ENCODE measurements at regions not wholly inside any gene's neighbourhood (a gene's known extent, or its start where the extent isn't known, plus 50 kb on each side); places are given as distances from the start of the nearest gene placed in this dataset.

DNA sequence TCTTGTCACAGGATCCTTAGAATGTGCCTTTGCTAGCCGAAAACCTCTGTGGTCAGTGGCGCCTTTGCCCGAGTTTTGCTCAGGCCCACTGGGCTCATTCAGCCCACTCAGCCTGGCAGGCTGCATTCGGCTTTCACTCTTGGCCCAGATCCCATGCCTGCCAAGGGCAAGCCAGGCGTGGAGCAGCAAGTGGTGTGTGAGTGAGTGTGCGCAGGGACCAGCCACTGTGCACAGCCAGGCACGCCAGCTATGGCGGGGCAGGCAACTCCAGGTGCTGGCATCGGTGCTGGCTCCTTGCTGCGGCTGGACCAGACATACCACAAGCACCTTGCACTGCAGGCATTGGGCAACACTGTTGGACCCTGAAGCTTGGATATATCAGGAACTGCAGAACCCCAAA lies 1145.1 kb upstream of the NCAM2 start:
- no peak overlapping the region for H3K4me3 ChIP-seq
- DNase-seq (ENCODE audit: low spot score) (no peak), ATAC-seq (ENCODE audit: insufficient number of reproducible peaks, low FRiP score, low read depth) (no peak)

DNA sequence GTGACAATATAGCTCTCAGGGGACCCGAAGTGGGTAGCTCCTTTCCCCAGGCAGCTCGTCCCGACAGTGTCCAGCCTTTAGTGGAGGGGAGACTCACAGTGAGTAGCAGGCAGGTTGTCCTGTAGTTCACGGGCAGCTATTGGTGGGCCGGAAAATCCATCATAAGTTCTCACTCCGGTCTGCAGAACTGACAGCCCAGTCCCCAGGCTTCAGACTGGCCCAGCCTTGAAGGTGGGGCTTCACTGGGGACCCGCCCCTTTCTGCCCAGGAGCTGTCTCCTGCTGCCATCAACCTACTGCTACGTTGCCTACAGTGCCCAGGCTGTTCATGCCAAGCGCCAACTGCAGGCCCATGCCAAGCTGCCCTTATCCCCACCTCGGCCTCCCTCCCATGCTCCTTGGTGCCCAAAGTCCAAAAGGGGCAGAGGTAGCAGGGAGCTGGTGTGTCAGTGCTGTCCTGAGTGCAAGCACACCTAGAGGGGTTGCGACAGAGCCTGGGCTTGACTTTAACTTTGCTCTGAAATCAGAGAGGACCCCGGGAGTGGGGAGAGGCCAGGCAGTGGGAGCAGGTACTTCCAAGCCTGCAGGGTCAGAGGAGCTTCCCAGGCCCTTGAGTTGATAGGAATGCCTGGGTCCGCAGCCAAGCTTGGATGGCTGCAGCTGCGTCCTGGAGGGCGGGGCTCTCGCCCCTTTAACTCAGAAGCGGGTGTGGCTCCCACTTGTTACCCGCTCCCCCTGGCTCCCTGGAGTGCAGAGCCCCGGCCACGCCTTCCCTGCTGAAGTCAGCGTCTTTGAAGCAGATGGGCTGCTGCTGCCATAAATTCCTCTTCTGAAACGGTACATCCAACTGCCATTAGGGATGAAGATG lies 1144.3 kb upstream of the NCAM2 start:
- Histone ChIP-seq H3K27me3 (replicated peaks; ENCODE audit: insufficient read depth) (no peaks in the 10 kb centered on the region), H3K36me3 (no peaks in the 10 kb centered on the region), H3K9me3 (no peaks in the 10 kb centered on the region), H3K27ac (no peak overlapping the region), H3K4me1 (ENCODE audit: control insufficient read depth in 1 of 2, low read depth in 2 of 2) (no peaks in the 10 kb centered on the region), H3K4me3 (no peak overlapping the region)
- DNase-seq (ENCODE audit: low spot score) = no peak
- TF ChIP-seq CTCF (IDR thresholded peaks at IDR 0.05) = no peak
- no peak for ATAC-seq (ENCODE audit: insufficient number of reproducible peaks, low FRiP score, low read depth)

More for the DNA sequence above, 1145.1 kb upstream of the NCAM2 start:
- no peaks in the 10 kb centered on the region for H3K9me3 ChIP-seq
- no peak for TF ChIP-seq CTCF (IDR thresholded peaks at IDR 0.05)
- no peaks in the 10 kb centered on the region for H3K4me1 ChIP-seq (ENCODE audit: control insufficient read depth in 1 of 2, low read depth in 2 of 2)
- H3K27ac ChIP-seq = no peak overlapping the region
- no peaks in the 10 kb centered on the region for H3K36me3 ChIP-seq
- H3K27me3 ChIP-seq (replicated peaks; ENCODE audit: insufficient read depth) = no peaks in the 10 kb centered on the region

GRCh38 chr21:19855522-19855921 lies 1142.7 kb upstream of the NCAM2 start:
- no peaks in the 10 kb centered on the region for H3K27me3 ChIP-seq (replicated peaks; ENCODE audit: insufficient read depth)
- DNase-seq (ENCODE audit: low spot score) = no peak

GRCh38 chr21:19864476-19864875 lies 1133.7 kb upstream of the NCAM2 start:
- Histone ChIP-seq H3K9me3 (no peaks in the 10 kb centered on the region), H3K27me3 (replicated peaks; ENCODE audit: insufficient read depth) (no peaks in the 10 kb centered on the region), H3K27ac (no peak overlapping the region), H3K36me3 (no peaks in the 10 kb centered on the region), H3K4me3 (no peak overlapping the region), H3K4me1 (ENCODE audit: control insufficient read depth in 1 of 2, low read depth in 2 of 2) (no peaks in the 10 kb centered on the region)
- ATAC-seq (ENCODE audit: insufficient number of reproducible peaks, low FRiP score, low read depth) (no peak), DNase-seq (ENCODE audit: low spot score) (no peak)
- no peak for TF ChIP-seq CTCF (IDR thresholded peaks at IDR 0.05)

More at GRCh38 chr21:19855522-19855921, 1142.7 kb upstream of the NCAM2 start:
- no peaks in the 10 kb centered on the region for H3K9me3 ChIP-seq
- ATAC-seq (ENCODE audit: insufficient number of reproducible peaks, low FRiP score, low read depth) = no peak
- no peak for TF ChIP-seq CTCF (IDR thresholded peaks at IDR 0.05)
- H3K4me3 ChIP-seq = no peak overlapping the region
- H3K27ac ChIP-seq = no peak overlapping the region
- H3K4me1 ChIP-seq (ENCODE audit: control insufficient read depth in 1 of 2, low read depth in 2 of 2) = no peaks in the 10 kb centered on the region
- H3K36me3 ChIP-seq = no peaks in the 10 kb centered on the region

DNA sequence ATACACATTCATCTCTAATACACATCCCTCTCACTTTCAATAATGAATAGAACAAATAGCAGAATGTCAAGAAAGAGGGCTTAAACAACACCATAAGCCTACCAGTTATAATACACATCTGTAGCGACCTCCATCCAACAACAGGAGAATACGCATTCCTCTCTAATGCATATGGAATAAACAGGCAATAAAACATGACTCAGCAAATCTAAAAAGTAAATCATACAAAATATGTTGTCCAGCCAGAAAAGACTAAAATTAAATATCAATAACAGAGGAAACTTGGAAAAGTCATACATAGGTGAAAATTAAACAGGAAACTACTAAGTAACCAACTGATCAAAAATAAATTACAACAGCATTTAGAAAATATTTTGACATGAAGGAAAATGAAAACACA lies 1127.5 kb upstream of the NCAM2 start:
- H3K9me3 ChIP-seq = no peaks in the 10 kb centered on the region
- H3K4me3 ChIP-seq = no peak overlapping the region
- no peak for DNase-seq (ENCODE audit: low spot score)
- no peak overlapping the region for H3K27ac ChIP-seq
- no peak for ATAC-seq (ENCODE audit: insufficient number of reproducible peaks, low FRiP score, low read depth)
- no peaks in the 10 kb centered on the region for H3K36me3 ChIP-seq
- H3K4me1 ChIP-seq (ENCODE audit: control insufficient read depth in 1 of 2, low read depth in 2 of 2) = no peaks in the 10 kb centered on the region
- TF ChIP-seq CTCF (IDR thresholded peaks at IDR 0.05) = no peak
- no peaks in the 10 kb centered on the region for H3K27me3 ChIP-seq (replicated peaks; ENCODE audit: insufficient read depth)
